ENCODE measurements at regions not wholly inside any gene's neighbourhood (a gene's known extent, or its start where the extent isn't known, plus 50 kb on each side); places are given as distances from the start of the nearest gene placed in this dataset.
"Not testable (repeated sequence)": the region's sequence is repeated elsewhere in the genome, so short reads cannot be mapped to it uniquely, and the experiment has no call there.

DNA sequence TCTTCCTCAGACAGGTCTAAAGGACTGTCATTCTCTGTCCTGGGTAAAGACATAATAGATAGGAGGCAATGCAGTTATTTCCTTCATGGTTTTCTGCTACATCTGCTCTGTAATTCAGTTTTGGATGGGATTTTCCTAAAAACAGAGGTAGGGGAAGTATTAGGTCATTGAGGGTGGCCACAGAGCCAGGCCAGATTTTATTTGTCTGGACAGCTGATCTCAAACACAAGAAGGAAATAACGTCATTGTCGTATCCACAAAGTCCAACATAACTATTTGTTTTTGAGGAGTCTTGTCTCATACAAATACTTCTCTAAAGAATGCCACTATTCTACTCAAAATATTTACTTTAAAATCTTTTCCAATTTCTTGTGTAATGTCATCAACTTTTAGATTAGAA lies 154.8 kb upstream of the MAP2 start:
- Mint-ChIP-seq H3K27me3 (no peaks in the 10 kb centered on the region), H3K27ac (no peak overlapping the region), H3K4me3 (no peak overlapping the region), H3K4me1 (no peaks in the 10 kb centered on the region), H3K9me3 (peaks cover 8% of the 10 kb centered on the region), H3K36me3 (ENCODE audit: low read depth) (no peaks in the 10 kb centered on the region)
- no peak for DNase-seq
- no peak for ATAC-seq

DNA sequence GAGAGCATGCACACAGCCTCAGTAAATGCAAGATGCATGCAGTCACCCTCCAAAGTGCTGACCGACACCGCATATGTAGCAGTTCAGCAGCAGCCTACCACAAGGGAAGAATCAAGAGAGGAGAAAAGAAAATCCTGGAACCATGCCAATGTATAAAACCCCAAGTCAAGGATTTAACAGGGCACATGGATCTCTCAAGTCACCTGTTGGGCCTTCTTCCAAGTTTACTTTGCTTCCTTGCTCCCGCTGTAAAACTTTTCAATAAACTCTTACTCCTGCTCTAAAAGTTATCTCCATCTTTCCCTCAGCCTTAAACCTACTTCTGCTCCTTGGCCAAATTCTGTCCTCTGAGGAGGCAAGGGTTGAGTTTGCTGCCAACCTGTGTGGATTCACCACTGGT lies 147.8 kb upstream of the MAP2 start:
- Mint-ChIP-seq H3K27ac (no peak overlapping the region), H3K27me3 (peaks cover 2% of the 10 kb centered on the region), H3K4me1 (no peaks in the 10 kb centered on the region), H3K4me3 (no peak overlapping the region), H3K36me3 (ENCODE audit: low read depth) (no peaks in the 10 kb centered on the region), H3K9me3 (peaks cover 7% of the 10 kb centered on the region)
- no peak for DNase-seq
- no peak for ATAC-seq

DNA sequence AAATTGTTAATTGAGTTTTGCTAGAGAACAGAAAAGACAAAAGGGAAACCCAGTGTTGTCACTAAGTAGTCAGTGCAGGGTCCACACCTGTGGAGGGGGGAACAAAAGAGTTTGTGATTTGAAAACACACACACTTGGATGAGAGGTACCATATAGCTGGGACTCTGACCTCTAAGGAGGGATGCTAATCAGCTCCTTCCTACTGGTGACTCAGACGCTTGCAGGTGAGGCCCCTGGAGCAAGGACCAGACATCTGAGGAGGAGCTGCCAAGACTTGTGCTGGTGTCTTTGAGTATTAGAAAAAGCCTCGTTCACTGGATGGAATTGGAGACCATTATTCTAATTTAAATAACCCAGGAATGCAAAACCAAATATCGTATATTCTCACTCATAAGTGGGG lies 146.4 kb upstream of the MAP2 start:
- H3K36me3 Mint-ChIP-seq (ENCODE audit: low read depth) = no peaks in the 10 kb centered on the region
- ATAC-seq (no peak), DNase-seq (no peak)
- H3K27ac Mint-ChIP-seq = no peak overlapping the region
- H3K9me3 Mint-ChIP-seq = peaks cover 7% of the 10 kb centered on the region
- no peak overlapping the region for H3K4me3 Mint-ChIP-seq
- peaks cover 2% of the 10 kb centered on the region for H3K27me3 Mint-ChIP-seq
- no peaks in the 10 kb centered on the region for H3K4me1 Mint-ChIP-seq

DNA sequence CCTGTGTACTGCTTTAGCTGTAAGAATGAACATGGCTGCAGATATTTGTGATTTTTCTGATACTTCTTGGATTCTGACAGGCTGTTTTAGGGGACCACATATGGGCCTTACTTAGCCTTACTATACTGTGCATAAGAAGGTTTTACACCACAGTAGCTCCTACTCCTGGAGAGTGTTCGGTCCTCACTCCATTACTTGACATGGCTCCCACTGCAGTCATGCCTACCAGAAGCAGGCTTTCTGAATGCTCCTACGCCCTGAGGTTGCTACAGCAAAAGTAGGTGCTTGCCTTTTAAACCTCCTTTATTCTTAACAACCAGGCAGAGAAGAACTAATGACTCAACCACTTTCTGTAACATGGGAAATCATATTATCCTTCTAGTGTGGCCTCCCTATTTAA lies 125.2 kb upstream of the MAP2 start:
- Mint-ChIP-seq H3K27me3 (peaks cover 2% of the 10 kb centered on the region), H3K4me3 (no peak overlapping the region), H3K27ac (no peak overlapping the region), H3K9me3 (no peaks in the 10 kb centered on the region), H3K36me3 (ENCODE audit: low read depth) (no peaks in the 10 kb centered on the region), H3K4me1 (no peaks in the 10 kb centered on the region)
- no peak for DNase-seq
- ATAC-seq = no peak

DNA sequence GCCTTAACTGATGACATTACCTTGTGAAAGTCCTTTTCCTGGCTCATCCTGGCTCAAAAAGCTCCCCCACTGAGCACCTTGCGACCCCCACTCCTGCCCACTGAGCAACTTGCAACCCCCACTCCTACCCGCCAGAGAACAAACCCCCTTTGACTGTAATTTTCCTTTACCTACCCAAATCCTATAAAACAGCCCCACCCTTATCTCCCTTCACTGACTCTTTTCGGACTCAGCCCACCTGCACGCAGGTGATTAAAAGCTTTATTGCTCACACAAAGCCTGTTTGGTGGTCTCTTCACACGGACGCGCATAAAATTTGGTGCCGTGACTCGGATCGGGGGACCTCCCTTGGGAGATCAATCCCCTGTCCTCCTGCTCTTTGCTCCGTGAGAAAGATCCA lies 124.4 kb upstream of the MAP2 start:
- H3K27ac Mint-ChIP-seq; DNase-seq; H3K4me3 Mint-ChIP-seq; H3K27me3 Mint-ChIP-seq; H3K9me3 Mint-ChIP-seq; H3K36me3 Mint-ChIP-seq (ENCODE audit: low read depth); ATAC-seq; H3K4me1 Mint-ChIP-seq: not testable (repeated sequence)

DNA sequence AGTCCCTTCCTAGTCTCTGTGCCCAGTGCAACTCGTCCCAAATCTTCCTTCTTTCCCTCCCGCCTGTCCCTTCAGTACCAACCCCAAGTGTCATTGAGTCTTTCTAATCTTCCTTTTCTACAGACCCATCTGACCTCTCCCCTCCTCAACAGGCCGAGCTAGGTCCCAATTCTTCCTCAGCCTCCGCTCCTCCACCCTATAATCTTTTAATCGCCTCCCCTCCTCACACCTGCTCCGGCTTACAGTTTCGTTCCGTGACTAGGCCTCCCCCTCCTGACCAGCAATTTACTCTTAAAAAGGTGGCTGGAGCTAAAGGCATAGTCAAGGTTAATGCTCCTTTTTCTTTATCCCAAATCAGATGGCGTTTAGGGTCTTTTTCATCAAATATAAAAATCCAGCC lies 123.1 kb upstream of the MAP2 start:
- not testable (repeated sequence) for ATAC-seq; H3K9me3 Mint-ChIP-seq; H3K27me3 Mint-ChIP-seq; H3K36me3 Mint-ChIP-seq (ENCODE audit: low read depth); H3K4me3 Mint-ChIP-seq; H3K27ac Mint-ChIP-seq; DNase-seq; H3K4me1 Mint-ChIP-seq

DNA sequence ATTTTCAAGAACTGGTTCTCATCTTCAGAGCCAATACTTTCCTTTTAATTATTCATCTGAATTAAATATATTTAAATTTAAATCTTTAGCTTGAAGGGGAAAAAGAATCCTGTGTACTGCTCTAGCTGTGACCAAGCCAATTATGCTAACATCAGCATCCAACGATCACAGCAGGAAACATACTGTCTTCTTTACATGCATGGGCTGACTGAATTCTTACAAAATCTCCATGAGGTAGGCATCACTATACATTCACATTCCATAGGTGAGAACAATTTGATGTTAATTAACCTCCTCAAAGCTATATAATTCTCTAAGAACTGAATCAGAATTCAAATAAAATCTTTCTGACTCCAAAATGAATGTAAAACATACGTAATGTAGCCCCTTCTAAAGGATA lies 118.8 kb upstream of the MAP2 start:
- Mint-ChIP-seq H3K4me3 (no peak overlapping the region), H3K4me1 (no peaks in the 10 kb centered on the region)

DNA sequence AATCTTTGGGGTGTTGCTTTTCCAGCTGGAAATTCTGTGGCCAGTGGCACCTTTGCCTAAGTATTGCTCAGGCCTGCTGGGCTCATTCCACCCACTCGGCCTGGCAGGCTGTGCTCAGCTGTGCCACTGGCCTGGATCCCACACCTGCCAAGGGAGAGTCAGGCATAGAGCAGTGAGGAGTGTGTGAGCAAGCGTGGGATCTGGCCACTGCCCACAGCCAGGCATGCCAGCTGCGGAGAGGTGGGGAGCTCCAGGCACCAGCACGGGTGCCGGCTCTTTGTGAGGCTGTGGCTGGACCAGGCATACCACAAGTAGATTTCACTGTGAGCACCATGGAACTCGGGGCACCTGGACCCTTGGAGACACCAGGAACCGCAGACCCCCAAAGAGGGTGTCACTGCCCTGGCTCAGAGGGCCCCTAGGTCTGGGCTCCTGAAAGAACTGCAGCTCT lies 118.1 kb upstream of the MAP2 start:
- no peaks in the 10 kb centered on the region for H3K4me1 Mint-ChIP-seq
- no peaks in the 10 kb centered on the region for H3K27me3 Mint-ChIP-seq
- H3K36me3 Mint-ChIP-seq (ENCODE audit: low read depth) = no peaks in the 10 kb centered on the region
- ATAC-seq (no peak), DNase-seq (no peak)
- peaks cover 5% of the 10 kb centered on the region for H3K9me3 Mint-ChIP-seq
- no peak overlapping the region for H3K27ac Mint-ChIP-seq
- no peak overlapping the region for H3K4me3 Mint-ChIP-seq

More for the DNA sequence above, 118.8 kb upstream of the MAP2 start:
- Mint-ChIP-seq H3K36me3 (ENCODE audit: low read depth) (no peaks in the 10 kb centered on the region), H3K27ac (no peak overlapping the region), H3K27me3 (peaks cover 2% of the 10 kb centered on the region), H3K9me3 (peaks cover 4% of the 10 kb centered on the region)
- no peak for DNase-seq
- no peak for ATAC-seq

DNA sequence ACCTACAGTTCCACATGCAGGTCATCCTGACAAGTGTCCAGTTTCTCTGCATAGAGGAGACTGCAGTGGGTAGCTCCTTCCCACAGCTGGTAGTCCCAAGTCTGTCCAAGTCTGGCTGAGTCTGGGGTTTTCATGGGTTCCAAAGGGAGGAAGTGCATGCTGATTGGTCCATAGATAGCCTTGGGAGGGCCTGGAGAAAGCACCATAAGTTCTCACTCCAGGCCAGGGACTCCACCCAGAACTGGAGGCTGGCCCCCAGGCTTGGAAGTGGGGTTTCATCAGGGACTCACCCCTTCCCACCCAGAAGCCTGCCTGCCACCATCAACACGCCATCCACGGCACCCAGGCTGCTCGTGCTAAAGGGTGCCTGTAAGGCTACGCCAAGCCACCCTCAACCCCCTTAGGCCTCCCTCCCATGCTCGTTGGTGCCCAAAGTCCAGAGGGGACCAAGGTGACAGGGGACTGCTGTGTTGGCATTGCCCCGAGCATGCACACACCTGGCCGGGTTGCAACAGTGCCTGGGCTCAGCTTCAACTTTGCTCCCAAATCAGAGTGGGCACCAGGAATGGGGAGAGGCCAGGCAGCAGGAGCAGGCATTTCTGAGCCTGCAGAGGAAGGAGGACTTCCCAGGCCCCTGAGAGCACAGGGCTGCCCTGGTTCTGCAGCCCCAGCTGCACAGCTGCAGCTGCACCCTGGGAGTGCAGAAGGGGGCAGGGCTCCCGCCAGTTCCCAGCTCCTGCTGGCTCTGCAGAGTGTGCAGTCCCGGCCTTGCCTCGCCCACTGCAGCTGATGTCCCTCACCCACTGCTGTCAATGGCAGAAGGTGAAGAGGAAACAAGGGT lies 116.5 kb upstream of the MAP2 start:
- DNase-seq (no peak), ATAC-seq (peak; percentile 28)
- no peak overlapping the region for H3K27ac Mint-ChIP-seq
- H3K9me3 Mint-ChIP-seq = peaks cover 5% of the 10 kb centered on the region
- H3K4me3 Mint-ChIP-seq = no peak overlapping the region
- H3K36me3 Mint-ChIP-seq (ENCODE audit: low read depth) = no peaks in the 10 kb centered on the region
- no peaks in the 10 kb centered on the region for H3K4me1 Mint-ChIP-seq
- H3K27me3 Mint-ChIP-seq = no peaks in the 10 kb centered on the region

DNA sequence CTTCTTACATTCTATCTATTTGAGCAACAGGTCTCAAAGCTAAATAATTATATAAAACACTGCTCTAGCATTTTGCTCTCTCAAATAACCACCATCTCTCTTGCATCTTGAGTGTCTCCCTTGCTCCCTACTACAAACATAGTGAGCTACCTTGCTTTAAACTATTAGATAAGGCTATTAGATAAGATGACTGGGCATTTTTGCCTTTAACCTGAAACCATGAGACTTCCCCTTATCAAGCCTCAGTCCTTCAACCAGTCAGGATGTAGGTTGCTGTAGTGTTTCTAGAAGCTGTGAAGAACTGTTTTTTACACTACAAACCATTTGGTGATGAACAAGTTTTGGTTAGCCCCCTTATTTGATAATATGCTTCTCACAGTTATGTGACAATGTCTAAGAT lies 115.4 kb upstream of the MAP2 start:
- H3K27me3 Mint-ChIP-seq = no peaks in the 10 kb centered on the region
- H3K36me3 Mint-ChIP-seq (ENCODE audit: low read depth) = no peaks in the 10 kb centered on the region
- no peak for ATAC-seq
- peaks cover 5% of the 10 kb centered on the region for H3K9me3 Mint-ChIP-seq
- no peak overlapping the region for H3K27ac Mint-ChIP-seq
- DNase-seq = no peak
- no peaks in the 10 kb centered on the region for H3K4me1 Mint-ChIP-seq
- no peak overlapping the region for H3K4me3 Mint-ChIP-seq

DNA sequence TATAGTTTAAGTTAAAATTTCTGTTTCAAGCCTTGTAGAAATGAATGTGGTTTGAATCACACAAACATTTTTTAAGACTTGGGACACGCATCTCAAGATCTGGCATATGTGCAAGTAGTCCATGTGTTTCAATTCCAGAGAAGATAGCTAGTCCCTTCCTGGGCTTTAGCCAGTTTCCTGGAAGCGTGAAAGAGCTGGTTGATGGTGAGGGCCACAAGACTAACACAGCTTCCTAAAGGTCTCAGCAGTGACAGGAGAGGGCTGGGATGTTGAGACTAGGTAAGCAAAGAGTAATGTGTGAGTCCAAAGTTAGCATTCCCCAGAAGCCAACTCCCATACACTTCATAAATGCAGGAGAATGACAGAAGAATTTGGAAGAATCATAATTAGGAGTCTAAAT lies 111.9 kb upstream of the MAP2 start:
- Mint-ChIP-seq H3K27me3 (peaks cover 2% of the 10 kb centered on the region), H3K4me3 (no peak overlapping the region), H3K27ac (no peak overlapping the region), H3K4me1 (no peaks in the 10 kb centered on the region), H3K36me3 (ENCODE audit: low read depth) (no peaks in the 10 kb centered on the region), H3K9me3 (peaks cover 5% of the 10 kb centered on the region)
- ATAC-seq = no peak
- DNase-seq = no peak

DNA sequence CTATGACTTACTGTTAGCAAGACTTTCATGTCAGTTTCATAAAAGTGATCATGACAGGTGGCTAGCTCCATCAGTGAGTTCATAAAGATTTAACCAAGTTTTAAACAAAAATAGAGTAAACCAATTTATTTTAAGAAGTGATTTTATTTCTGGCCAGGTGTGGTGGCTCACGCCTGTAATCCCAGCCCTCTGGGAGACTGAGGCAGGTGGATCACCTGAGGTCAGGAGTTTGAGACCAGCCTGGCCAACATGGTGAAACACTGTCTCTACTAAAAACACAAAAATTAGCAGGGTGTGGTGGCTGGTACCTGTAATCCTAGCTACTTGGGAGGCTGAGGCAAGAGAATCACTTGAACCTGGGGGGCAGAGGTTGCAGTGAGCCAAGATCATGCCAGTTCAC lies 111.4 kb upstream of the MAP2 start:
- not testable (repeated sequence) for ATAC-seq; H3K27ac Mint-ChIP-seq; H3K27me3 Mint-ChIP-seq; H3K4me3 Mint-ChIP-seq; H3K9me3 Mint-ChIP-seq; H3K4me1 Mint-ChIP-seq; DNase-seq; H3K36me3 Mint-ChIP-seq (ENCODE audit: low read depth)

DNA sequence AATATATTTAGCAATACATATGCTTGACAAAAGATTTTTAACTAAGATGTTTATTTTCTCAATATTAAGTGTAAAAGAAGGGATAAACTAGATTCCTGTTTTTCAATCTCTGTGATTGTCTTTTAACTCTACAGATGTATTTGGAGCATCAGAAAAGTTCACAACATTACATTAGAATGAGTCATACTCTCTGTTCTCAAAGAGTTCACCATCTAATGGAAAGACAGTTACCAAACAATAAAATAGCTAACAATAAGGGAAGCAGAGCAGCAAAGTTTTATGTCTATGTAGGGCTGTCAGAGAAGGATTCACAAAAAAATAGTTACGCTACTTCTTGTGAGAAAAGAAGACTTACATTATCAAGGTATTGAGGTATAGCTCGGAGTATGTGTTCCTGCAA lies 109.2 kb upstream of the MAP2 start:
- Mint-ChIP-seq H3K9me3 (peaks cover 5% of the 10 kb centered on the region), H3K27ac (no peak overlapping the region), H3K4me3 (no peak overlapping the region), H3K4me1 (no peaks in the 10 kb centered on the region), H3K27me3 (peaks cover 2% of the 10 kb centered on the region), H3K36me3 (ENCODE audit: low read depth) (no peaks in the 10 kb centered on the region)
- no peak for DNase-seq
- no peak for ATAC-seq

DNA sequence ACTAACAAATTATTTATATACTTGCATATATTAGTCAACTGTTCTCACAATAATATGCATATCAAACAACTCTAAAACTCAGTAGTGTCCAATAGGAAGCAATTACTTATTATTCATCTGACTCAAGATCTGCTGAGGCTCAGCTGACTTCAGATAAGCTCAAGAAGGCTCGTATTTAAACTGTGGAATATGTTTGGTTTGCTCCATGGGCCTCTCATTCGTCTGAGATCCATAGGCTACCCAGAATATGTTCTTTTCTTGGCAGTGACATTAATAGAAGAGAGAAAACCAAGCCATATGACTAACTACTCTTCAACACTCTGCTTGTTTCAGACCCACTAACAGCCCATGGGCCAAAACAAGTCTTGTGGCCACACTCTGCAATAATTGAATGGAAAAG lies 107.7 kb upstream of the MAP2 start:
- ATAC-seq (no peak), DNase-seq (no peak)
- H3K4me3 Mint-ChIP-seq = no peak overlapping the region
- no peaks in the 10 kb centered on the region for H3K36me3 Mint-ChIP-seq (ENCODE audit: low read depth)
- H3K27ac Mint-ChIP-seq = no peak overlapping the region
- peaks cover 2% of the 10 kb centered on the region for H3K27me3 Mint-ChIP-seq
- no peaks in the 10 kb centered on the region for H3K4me1 Mint-ChIP-seq
- H3K9me3 Mint-ChIP-seq = no peaks in the 10 kb centered on the region

DNA sequence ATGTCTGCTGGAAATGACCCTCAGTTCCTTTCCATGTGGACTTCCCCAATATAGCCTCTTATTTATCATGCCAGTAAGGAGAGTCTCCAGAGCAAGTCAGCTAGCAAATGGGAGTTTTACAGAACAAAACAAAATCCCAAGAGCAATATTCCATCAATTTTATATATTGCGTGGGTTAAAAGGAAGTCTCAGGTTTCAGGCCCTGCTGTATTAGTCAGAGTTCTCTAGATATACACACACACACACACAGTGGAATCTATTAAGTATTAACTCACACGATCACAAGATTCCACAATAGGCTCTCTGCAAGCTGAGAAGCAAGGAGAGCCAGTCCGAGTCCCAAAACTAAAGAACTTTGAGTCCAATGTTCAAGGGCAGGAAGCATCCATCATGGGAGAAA lies 102.8 kb upstream of the MAP2 start:
- DNase-seq (no peak), ATAC-seq (no peak)
- Mint-ChIP-seq H3K27ac (no peak overlapping the region), H3K9me3 (no peaks in the 10 kb centered on the region), H3K4me3 (no peak overlapping the region), H3K36me3 (ENCODE audit: low read depth) (no peaks in the 10 kb centered on the region), H3K27me3 (peaks cover 4% of the 10 kb centered on the region), H3K4me1 (no peaks in the 10 kb centered on the region)

DNA sequence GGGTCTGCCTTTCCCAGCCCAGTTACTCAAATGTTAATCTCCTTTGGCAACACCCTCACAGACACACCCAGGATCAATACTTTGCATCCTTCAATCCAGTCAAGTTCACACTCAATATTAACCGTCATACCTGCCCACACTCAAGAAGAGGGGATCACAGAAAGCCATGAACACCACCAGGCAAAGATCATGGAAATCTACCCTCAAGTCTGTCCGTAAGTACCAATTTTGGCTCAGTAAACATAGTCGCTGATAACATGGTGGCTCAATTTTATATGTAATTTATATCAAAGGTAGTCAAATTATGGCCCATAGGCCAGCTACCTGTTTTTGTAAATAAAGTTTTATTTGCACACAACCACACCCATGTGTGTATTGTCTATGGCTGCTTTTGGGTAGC lies 102.3 kb upstream of the MAP2 start:
- Mint-ChIP-seq H3K36me3 (ENCODE audit: low read depth) (no peaks in the 10 kb centered on the region), H3K9me3 (no peaks in the 10 kb centered on the region), H3K4me3 (no peak overlapping the region), H3K27ac (no peak overlapping the region), H3K4me1 (no peaks in the 10 kb centered on the region), H3K27me3 (peaks cover 3% of the 10 kb centered on the region)
- no peak for ATAC-seq
- no peak for DNase-seq

Measured in activated naive CD8-positive, alpha-beta T cell treated with anti-CD3 and anti-CD28 coated beads, Interleukin-2, amount 50 U/mL, for 24 hours (primary cell).